Rectal smooth muscle tissue (tissue), 1 donor: ENCODE measurements at regions not wholly inside any gene's neighbourhood (a gene's known extent, or its start where the extent isn't known, plus 50 kb on each side); places are given as distances from the start of the nearest gene placed in this dataset.

ENCODE experiments used
- H3K27ac ChIP-seq: one replicate; pipeline ENCODE4 v1.7.0; 2013; ENCODE audit warnings: low read depth, low read length, inconsistent platforms
- H3K27me3 ChIP-seq: one replicate; pipeline ENCODE4 v1.7.0; 2013; ENCODE audit warnings: low read length; ENCODE audit not compliant: control insufficient read depth, insufficient read depth
- H3K36me3 ChIP-seq: one replicate; pipeline ENCODE4 v1.7.0; 2013; ENCODE audit warnings: low read length; ENCODE audit not compliant: control insufficient read depth, insufficient read depth
- H3K4me1 ChIP-seq: one replicate; pipeline ENCODE4 v1.7.0; 2013; ENCODE audit warnings: low read length; ENCODE audit not compliant: control insufficient read depth, insufficient read depth
- H3K4me3 ChIP-seq: one replicate; pipeline ENCODE4 v1.7.0; 2013; ENCODE audit warnings: low read length
- H3K9ac ChIP-seq: one replicate; pipeline ENCODE4 v1.7.0; 2013; ENCODE audit warnings: low read length

DNA sequence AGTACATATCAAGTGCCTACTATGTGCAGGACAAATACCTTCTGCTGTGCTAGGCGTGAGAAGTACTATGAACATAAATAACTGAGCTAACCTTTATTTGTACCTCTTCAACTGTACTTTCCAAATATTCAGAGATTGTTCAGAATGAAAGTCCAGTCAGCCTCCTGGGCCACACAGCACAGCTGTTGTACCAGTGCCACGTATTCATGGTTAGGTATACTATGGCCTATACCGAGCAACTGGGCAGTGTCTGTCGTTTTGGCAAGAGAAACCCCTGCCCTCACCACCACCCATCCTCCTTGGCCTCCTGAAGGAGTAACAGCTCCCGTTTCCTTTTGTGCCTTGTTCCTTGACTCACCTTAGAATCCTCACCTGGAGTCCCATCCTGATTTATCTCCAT is 53.0 kb downstream of the RASSF10 start:
- Histone ChIP-seq H3K36me3 (no peaks in the 10 kb centered on the region), H3K27ac (no peak overlapping the region), H3K9ac (no peak overlapping the region), H3K4me1 (no peaks in the 10 kb centered on the region), H3K4me3 (no peak overlapping the region), H3K27me3 (no peaks in the 10 kb centered on the region)

DNA sequence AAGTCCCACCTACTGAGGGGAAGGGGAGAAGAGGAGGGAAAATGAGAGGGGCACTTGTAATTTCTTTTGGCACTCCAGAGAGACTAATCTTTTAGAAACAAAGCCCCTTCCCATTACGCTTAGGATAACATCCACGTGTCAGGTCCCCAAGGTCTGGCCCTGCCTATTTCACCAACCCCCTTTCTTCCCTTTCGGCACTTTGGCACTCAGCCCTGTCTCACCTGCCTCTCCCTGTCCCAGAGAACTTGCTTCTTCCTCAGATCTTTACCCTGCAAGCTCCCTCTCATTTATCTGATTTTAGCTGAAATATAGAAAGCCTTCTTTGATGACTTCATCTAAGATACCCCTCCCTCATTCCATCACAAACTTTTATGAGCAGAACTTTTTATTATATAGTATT is 55.5 kb downstream of the RASSF10 start:
- Histone ChIP-seq H3K27me3 (no peaks in the 10 kb centered on the region), H3K27ac (no peak overlapping the region), H3K4me3 (no peak overlapping the region), H3K4me1 (no peaks in the 10 kb centered on the region), H3K36me3 (no peaks in the 10 kb centered on the region), H3K9ac (no peak overlapping the region)

DNA sequence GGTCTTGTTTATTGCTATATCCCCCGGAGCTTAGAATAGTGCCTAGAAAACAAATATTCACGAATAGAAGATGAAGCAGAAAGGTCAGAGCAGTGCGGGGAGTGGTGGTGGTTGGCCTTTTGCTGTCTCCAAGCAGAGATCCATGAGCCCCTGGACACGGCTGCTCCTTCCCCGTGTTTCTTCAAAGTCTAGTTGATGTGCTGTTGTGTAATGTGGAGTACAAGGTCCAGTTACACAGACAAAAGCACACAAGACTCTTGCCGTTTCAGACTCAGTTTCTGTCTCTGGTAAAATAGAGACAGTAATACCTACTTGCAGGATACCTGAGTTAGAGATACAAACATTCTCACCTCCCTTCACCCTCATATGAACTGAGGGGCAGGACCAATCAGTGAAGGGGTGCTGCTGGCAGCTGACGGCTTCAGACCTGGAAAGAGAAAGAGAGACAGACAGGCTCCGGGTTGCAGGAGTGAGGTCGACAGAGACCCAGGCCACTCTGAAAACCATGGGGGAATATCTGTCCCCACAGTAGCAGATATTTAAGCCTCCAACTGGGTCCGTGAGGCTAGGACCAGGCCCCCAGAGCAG is 56.2 kb downstream of the RASSF10 start:
- Histone ChIP-seq H3K4me1 (no peaks in the 10 kb centered on the region), H3K27ac (no peak overlapping the region), H3K4me3 (no peak overlapping the region), H3K36me3 (no peaks in the 10 kb centered on the region), H3K27me3 (no peaks in the 10 kb centered on the region), H3K9ac (no peak overlapping the region)

GRCh38 chr11:13068211-13068610 is 59.1 kb downstream of the RASSF10 start:
- Histone ChIP-seq H3K9ac (no peak overlapping the region), H3K27me3 (no peaks in the 10 kb centered on the region), H3K36me3 (no peaks in the 10 kb centered on the region), H3K27ac (no peak overlapping the region), H3K4me1 (no peaks in the 10 kb centered on the region), H3K4me3 (no peak overlapping the region)

DNA sequence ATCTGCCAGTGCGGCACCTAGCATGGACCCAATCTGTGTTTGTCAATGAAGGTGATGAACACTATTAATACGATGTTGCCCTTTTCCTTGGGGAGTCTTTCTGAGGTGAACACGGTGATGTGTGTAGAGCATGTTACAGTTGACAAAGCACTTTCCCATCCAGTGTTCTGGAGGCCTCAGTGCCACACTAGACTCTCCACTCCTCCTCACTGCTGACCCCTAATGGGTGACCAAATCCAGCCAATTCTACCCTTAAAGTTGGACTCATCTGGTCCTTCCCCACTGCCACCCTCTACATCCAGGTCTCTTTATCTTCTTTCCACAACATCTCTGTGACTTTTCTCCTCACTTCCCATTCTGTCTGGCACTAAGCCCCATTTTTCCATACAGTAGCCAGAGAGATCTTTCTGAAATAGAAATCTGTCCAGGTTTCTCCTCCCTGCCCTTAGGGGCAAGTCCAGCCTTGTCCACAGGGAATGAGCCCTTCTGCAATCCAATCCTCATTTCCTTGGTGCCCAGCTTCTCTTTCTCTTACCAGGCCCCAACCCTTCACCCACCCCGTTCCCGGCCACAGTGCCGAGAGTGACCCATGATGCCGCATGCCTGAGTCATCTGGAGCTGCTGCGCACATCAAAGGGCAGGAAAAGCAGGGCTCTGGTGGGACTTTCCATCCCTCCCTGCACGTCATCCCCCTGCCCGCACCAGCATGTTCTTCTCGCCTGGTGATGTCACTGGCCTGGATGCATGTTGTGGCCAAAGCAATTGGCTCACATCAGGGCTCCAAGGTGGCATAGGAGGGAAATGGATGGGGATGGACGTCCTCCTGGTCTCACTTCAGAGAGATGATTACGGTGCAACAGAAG is 64.2 kb downstream of the RASSF10 start:
- Histone ChIP-seq H3K27me3 (no peaks in the 10 kb centered on the region), H3K9ac (no peak overlapping the region), H3K4me1 (no peaks in the 10 kb centered on the region), H3K36me3 (no peaks in the 10 kb centered on the region), H3K27ac (no peak overlapping the region), H3K4me3 (no peak overlapping the region)

DNA sequence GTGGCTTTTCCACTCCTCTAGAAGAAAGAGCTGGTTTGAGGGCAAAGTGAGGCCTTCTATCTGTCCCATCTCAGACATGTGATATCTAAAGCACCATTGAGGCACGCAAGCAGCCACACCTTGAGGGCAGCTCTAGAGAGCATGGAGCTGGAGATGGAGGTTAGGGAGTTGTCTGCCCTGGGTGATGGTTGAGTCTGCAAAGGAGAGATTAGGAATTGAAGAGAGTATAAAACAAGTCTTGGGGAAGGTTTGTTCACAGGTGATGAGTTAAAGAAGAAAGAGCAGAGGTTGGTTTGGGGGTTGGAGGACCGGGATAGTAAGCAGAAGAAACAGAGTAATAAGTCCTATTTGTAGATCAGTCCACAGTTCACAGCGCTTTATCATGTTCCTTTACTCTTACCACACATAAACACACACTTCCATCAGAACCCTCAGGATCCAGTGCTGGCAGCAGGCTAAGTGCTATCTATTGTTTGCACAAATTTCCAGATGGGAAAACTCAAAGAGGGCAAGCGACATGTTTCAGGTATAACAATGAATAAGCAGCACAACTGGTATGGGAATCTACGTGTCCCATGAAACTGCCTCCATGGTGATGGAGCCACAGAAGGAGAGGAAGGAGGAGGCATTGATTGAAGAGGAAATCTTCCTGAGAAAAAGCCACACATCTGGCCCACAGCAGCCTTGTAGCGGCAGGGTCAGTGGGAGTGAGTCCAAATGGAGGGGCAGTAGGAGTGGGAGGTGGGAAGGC is 65.8 kb downstream of the RASSF10 start:
- H3K36me3 ChIP-seq: no peaks in the 10 kb centered on the region
- no peaks in the 10 kb centered on the region for H3K27me3 ChIP-seq
- H3K4me3 ChIP-seq: no peak overlapping the region
- H3K9ac ChIP-seq: no peak overlapping the region
- H3K27ac ChIP-seq: no peak overlapping the region
- H3K4me1 ChIP-seq: no peaks in the 10 kb centered on the region

GRCh38 chr11:13076961-13077360 is 67.8 kb downstream of the RASSF10 start:
- H3K4me1 ChIP-seq: no peaks in the 10 kb centered on the region
- H3K36me3 ChIP-seq: no peaks in the 10 kb centered on the region
- no peak overlapping the region for H3K9ac ChIP-seq
- no peak overlapping the region for H3K4me3 ChIP-seq
- H3K27ac ChIP-seq: no peak overlapping the region
- H3K27me3 ChIP-seq: no peaks in the 10 kb centered on the region

DNA sequence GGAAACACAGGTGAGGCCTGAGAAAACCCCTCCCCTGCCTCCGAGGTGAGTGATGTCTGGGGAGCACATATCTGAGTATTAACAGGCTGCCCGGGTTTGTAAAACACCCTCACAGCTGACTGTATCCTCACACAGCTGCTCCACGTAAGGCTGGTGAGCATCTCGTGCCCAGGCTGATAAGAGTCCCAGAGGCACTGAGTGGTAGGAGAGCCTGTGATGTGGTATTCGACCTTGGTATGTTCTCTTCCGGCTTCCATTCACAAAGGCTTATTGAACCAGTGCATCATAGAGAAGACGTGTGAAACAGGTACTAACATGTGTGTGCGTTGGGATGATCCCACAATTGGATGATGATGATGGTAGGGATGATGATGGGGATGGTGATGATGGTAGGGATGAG is 71.7 kb downstream of the RASSF10 start:
- Histone ChIP-seq H3K36me3 (no peaks in the 10 kb centered on the region), H3K9ac (no peak overlapping the region), H3K4me1 (no peaks in the 10 kb centered on the region), H3K27me3 (no peaks in the 10 kb centered on the region), H3K27ac (no peak overlapping the region), H3K4me3 (no peak overlapping the region)

DNA sequence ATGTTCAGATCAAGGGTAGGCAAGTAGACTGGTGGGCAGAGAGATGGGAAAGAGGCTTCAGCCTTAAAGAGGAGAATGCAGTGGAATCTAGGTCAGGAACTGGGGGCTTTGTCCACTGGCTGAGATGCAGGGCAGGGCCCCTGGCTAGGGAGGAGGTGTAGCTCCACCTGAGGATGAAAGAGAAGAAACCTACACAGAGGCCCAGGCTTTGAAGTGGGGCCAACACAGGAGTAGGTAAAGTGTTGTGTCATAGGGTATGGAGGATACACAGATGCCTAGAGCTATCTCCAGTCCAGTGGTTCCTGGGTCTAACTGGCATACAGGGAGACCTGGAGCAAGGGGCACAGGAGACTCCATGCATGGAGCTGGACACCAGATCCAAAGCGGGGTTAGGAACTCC is 73.5 kb downstream of the RASSF10 start:
- H3K9ac ChIP-seq: no peak overlapping the region
- no peaks in the 10 kb centered on the region for H3K27me3 ChIP-seq
- no peaks in the 10 kb centered on the region for H3K36me3 ChIP-seq
- H3K27ac ChIP-seq: no peak overlapping the region
- no peak overlapping the region for H3K4me3 ChIP-seq
- no peaks in the 10 kb centered on the region for H3K4me1 ChIP-seq

DNA sequence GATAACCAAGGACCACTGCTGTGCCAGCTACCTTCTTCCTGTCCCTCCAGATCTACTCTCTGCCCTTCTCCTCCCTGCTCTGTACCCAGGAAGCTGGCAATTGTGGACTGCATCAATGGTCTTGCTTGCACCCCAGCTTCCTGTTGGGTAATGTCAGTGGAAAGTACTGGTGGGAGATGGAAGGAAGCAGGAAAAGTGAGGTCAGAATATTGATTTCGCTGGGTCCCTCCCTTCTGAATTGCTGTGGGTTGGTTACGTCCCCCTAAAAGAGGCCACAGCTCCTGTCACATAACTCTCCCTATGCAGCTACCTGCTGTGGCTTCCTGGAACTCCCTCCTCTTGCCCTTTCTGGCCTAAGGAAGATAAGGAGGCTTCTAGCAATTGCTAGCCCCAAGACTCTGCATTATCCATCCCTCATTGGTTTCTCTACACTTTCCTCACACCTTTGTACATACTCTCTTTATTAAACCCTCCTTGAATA is 81.2 kb downstream of the RASSF10 start:
- Histone ChIP-seq H3K36me3 (no peaks in the 10 kb centered on the region), H3K9ac (no peak overlapping the region), H3K27ac (no peak overlapping the region), H3K27me3 (no peaks in the 10 kb centered on the region), H3K4me3 (no peak overlapping the region), H3K4me1 (no peaks in the 10 kb centered on the region)

GRCh38 chr11:13091373-13091772 is 82.3 kb downstream of the RASSF10 start:
- no peak overlapping the region for H3K27ac ChIP-seq
- no peaks in the 10 kb centered on the region for H3K36me3 ChIP-seq
- no peak overlapping the region for H3K4me3 ChIP-seq
- H3K4me1 ChIP-seq: no peaks in the 10 kb centered on the region
- no peak overlapping the region for H3K9ac ChIP-seq
- H3K27me3 ChIP-seq: no peaks in the 10 kb centered on the region

DNA sequence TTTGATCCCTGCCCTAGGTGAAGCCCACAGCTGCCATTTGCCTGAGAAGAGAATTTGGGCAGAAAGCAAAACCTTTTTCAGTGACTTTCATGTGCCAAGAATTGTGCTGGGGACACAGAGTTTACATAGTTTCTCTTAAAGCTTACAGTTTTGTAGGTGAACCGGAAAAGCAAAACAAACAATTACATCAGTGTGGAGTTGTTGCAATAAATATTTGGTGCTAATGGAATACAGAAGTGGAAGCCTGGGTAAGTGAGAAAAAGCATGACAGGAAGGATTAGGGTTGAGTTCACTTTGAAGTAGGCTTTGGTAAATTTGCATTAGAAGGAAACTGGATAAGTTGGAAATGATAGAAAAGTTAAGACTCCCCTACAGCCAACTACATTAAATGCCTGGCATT is 82.7 kb downstream of the RASSF10 start:
- H3K9ac ChIP-seq: no peak overlapping the region

More for the DNA sequence above, 82.7 kb downstream of the RASSF10 start:
- Histone ChIP-seq H3K27ac (no peak overlapping the region), H3K4me1 (no peaks in the 10 kb centered on the region), H3K27me3 (no peaks in the 10 kb centered on the region), H3K36me3 (no peaks in the 10 kb centered on the region), H3K4me3 (no peak overlapping the region)
